Prostate gland (tissue), 2 donors: ENCODE measurements at regions not wholly inside any gene's neighbourhood (a gene's known extent, or its start where the extent isn't known, plus 50 kb on each side); places are given as distances from the start of the nearest gene placed in this dataset.
"Not testable (repeated sequence)": the region's sequence is repeated elsewhere in the genome, so short reads cannot be mapped to it uniquely, and the experiment has no call there.

Source experiments
- POLR2A ChIP-seq: fragments of 450-650 bp; IDR thresholded peaks from one replicate; pipeline ENCODE4 v1.6.1; 2016; ENCODE audit warnings: antibody characterized with exemption, mild to moderate bottlenecking
- POLR2AphosphoS5 ChIP-seq: sonication (generic); formaldehyde crosslinking; IDR thresholded peaks from one replicate; pipeline ENCODE4 v1.6.1; 2017; ENCODE audit warnings: antibody characterized with exemption
- TF ChIP-seq, protein P1 (sequence below), 4 experiments: fragments of 200-600 bp in 2 of 4; fragments of 450-650 bp in 2 of 4; sonication (generic) in 2 of 4; IDR thresholded peaks; 1 replicate in 3 of 4; 2 replicates in 1 of 4; pipeline ENCODE4 v1.5.1; 2016 to 2019; ENCODE audit warnings: antibody characterized with exemption in 4 of 4, mild to moderate bottlenecking in 2 of 4, moderate library complexity in 2 of 4

DNA sequence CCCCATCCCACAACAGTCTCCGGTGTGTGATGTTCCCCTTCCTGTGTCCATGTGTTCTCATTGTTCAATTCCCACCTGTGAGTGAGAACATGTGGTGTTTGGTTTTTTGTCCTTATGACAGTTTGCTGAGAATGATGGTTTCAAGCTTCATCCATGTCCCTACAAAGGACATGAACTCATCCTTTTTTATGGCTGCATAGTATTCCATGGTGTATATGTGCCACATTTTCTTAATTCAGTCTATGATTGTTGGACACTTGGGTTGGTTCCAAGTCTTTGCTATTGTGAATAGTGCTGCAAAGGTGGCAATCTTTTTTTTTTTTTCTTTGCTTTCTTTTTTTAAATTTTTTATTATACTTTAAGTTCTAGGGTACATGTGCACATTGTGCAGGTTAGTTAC is 406.7 kb upstream of the ATP5MC3 start:
- TF ChIP-seq, protein P1, sequence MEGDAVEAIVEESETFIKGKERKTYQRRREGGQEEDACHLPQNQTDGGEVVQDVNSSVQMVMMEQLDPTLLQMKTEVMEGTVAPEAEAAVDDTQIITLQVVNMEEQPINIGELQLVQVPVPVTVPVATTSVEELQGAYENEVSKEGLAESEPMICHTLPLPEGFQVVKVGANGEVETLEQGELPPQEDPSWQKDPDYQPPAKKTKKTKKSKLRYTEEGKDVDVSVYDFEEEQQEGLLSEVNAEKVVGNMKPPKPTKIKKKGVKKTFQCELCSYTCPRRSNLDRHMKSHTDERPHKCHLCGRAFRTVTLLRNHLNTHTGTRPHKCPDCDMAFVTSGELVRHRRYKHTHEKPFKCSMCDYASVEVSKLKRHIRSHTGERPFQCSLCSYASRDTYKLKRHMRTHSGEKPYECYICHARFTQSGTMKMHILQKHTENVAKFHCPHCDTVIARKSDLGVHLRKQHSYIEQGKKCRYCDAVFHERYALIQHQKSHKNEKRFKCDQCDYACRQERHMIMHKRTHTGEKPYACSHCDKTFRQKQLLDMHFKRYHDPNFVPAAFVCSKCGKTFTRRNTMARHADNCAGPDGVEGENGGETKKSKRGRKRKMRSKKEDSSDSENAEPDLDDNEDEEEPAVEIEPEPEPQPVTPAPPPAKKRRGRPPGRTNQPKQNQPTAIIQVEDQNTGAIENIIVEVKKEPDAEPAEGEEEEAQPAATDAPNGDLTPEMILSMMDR (IDR thresholded peaks at IDR 0.05): not testable (repeated sequence)
- TF ChIP-seq POLR2AphosphoS5, POLR2A: not testable (repeated sequence)
